H9 (cell line): ENCODE measurements at regions not wholly inside any gene's neighbourhood (a gene's known extent, or its start where the extent isn't known, plus 50 kb on each side); places are given as distances from the start of the nearest gene placed in this dataset.

Source experiments
- DNase-seq: peaks from one replicate; pipeline ENCODE4 v3.0.0-alpha.2; 2017
- H2AFZ ChIP-seq: one replicate; pipeline ENCODE4 v1.6.1; 2013; ENCODE audit warnings: mild to moderate bottlenecking, low read length, control low read depth, moderate library complexity
- H2AK5ac ChIP-seq: 2 replicates; pipeline ENCODE4 v1.6.1; 2013; ENCODE audit warnings: low read length, control low read depth, mixed read lengths; ENCODE audit not compliant: insufficient read length
- H2BK120ac ChIP-seq: one replicate; pipeline ENCODE4 v1.6.1; 2013; ENCODE audit warnings: low read depth, mild to moderate bottlenecking, low read length, control low read depth, inconsistent platforms; ENCODE audit not compliant: poor library complexity, severe bottlenecking
- H2BK12ac ChIP-seq: 2 replicates; pipeline ENCODE4 v1.6.1; 2013; ENCODE audit warnings: low read length, control low read depth, mixed read lengths, low read depth; ENCODE audit not compliant: insufficient read length
- H2BK15ac ChIP-seq: 2 replicates; pipeline ENCODE4 v1.6.1; 2013; ENCODE audit warnings: low read depth, low read length, control low read depth
- H2BK20ac ChIP-seq: one replicate; pipeline ENCODE4 v1.6.1; 2013; ENCODE audit warnings: low read depth, mild to moderate bottlenecking, low read length, control low read depth, inconsistent platforms; ENCODE audit not compliant: poor library complexity, severe bottlenecking
- H2BK5ac ChIP-seq: 2 replicates; pipeline ENCODE4 v1.6.1; 2013; ENCODE audit warnings: low read length, control low read depth, mixed read lengths; ENCODE audit not compliant: insufficient read length
- H3K14ac ChIP-seq: 2 replicates; pipeline ENCODE4 v1.6.1; 2013; ENCODE audit warnings: low read length, control low read depth; ENCODE audit not compliant: insufficient read depth
- H3K18ac ChIP-seq: 2 replicates; pipeline ENCODE4 v1.6.1; 2013; ENCODE audit warnings: low read depth, mild to moderate bottlenecking, mixed read lengths, low read length, control low read depth; ENCODE audit not compliant: insufficient read length
- H3K23ac ChIP-seq: 2 replicates; pipeline ENCODE4 v1.6.1; 2013; ENCODE audit warnings: low read length, control low read depth, mixed read lengths, low read depth; ENCODE audit not compliant: insufficient read length
- H3K23me2 ChIP-seq: 2 replicates; pipeline ENCODE4 v1.6.1; 2013; ENCODE audit warnings: low read depth, mild to moderate bottlenecking, mixed read lengths, low read length, control low read depth; ENCODE audit not compliant: insufficient read length, poor library complexity, severe bottlenecking
- H3K27ac ChIP-seq: 2 replicates; pipeline ENCODE4 v1.5.1; 2013; ENCODE audit warnings: low read length, control low read depth, mixed read lengths, low read depth; ENCODE audit not compliant: insufficient read length
- H3K27me3 ChIP-seq: 2 replicates; pipeline ENCODE4 v1.6.1; 2013; ENCODE audit warnings: low read length, control low read depth, inconsistent platforms; ENCODE audit not compliant: insufficient read depth
- H3K4ac ChIP-seq: 2 replicates; pipeline ENCODE4 v1.6.1; 2013; ENCODE audit warnings: low read depth, mild to moderate bottlenecking, control low read depth, inconsistent platforms, low read length, moderate library complexity
- H3K4me1 ChIP-seq: 2 replicates; pipeline ENCODE4 v1.6.1; 2013; ENCODE audit warnings: low read length, control low read depth, inconsistent platforms; ENCODE audit not compliant: insufficient read depth
- H3K4me2 ChIP-seq: 2 replicates; pipeline ENCODE4 v1.6.1; 2013; ENCODE audit warnings: low read length, control low read depth, mixed read lengths; ENCODE audit not compliant: insufficient read length, insufficient read depth
- H3K56ac ChIP-seq: 2 replicates; pipeline ENCODE4 v1.6.1; 2013; ENCODE audit warnings: low read depth, mild to moderate bottlenecking, mixed read lengths, low read length, control low read depth; ENCODE audit not compliant: insufficient read length
- H3K79me1 ChIP-seq: 2 replicates; pipeline ENCODE4 v1.6.1; 2013; ENCODE audit warnings: low read depth, mild to moderate bottlenecking, moderate library complexity, low read length, control low read depth, inconsistent platforms; ENCODE audit not compliant: insufficient read depth, poor library complexity, severe bottlenecking
- H3K79me2 ChIP-seq: 2 replicates; pipeline ENCODE4 v1.6.1; 2013; ENCODE audit warnings: low read length, control low read depth, inconsistent platforms; ENCODE audit not compliant: insufficient read depth
- H3K9ac ChIP-seq: 2 replicates; pipeline ENCODE4 v1.6.1; 2013; ENCODE audit warnings: low read length, control low read depth, mixed read lengths; ENCODE audit not compliant: insufficient read length; ENCODE audit errors: extremely low read depth
- H3K9me3 ChIP-seq: one replicate; pipeline ENCODE4 v1.6.1; 2013; ENCODE audit warnings: low read depth, low read length, inconsistent platforms; ENCODE audit not compliant: control insufficient read depth
- H3T11ph ChIP-seq: one replicate; pipeline ENCODE4 v1.6.1; 2013; ENCODE audit warnings: mild to moderate bottlenecking, low read length, control low read depth, inconsistent platforms
- H4K20me1 ChIP-seq: one replicate; pipeline ENCODE4 v1.6.1; 2013; ENCODE audit not compliant: control insufficient read depth, insufficient read length, insufficient read depth
- H4K5ac ChIP-seq: 2 replicates; pipeline ENCODE4 v1.6.1; 2013; ENCODE audit warnings: low read depth, mild to moderate bottlenecking, mixed read lengths, low read length, control low read depth; ENCODE audit not compliant: insufficient read length
- H4K8ac ChIP-seq: replicated peaks from 2 replicates; pipeline ENCODE4 v1.6.1; 2013; ENCODE audit warnings: low read length, control low read depth, mixed read lengths, low read depth; ENCODE audit not compliant: insufficient read length
- H4K91ac ChIP-seq: 2 replicates; pipeline ENCODE4 v1.6.1; 2013; ENCODE audit warnings: low read depth, mild to moderate bottlenecking, moderate library complexity, mixed read lengths, low read length, control low read depth; ENCODE audit not compliant: insufficient read length
- H3K27ac Mint-ChIP-seq, 3 experiments: 2 replicates in 2 of 3; 3 replicates in 1 of 3; pipeline ENCODE4 v1.8.0; 2020 to 2021; ENCODE audit warnings: mixed read lengths in 3 of 3, mild to moderate bottlenecking in 1 of 3, moderate library complexity in 1 of 3
- H3K27me3 Mint-ChIP-seq: 2 replicates; pipeline ENCODE4 v1.8.0; 2021; ENCODE audit warnings: low read depth, mild to moderate bottlenecking, moderate library complexity, mixed read lengths
- H3K36me3 Mint-ChIP-seq, 3 experiments: 2 replicates in 2 of 3; 3 replicates in 1 of 3; pipeline ENCODE4 v1.8.0; 2020 to 2021; ENCODE audit warnings: low read depth in 3 of 3, mixed read lengths in 3 of 3; ENCODE audit not compliant: insufficient read depth in 1 of 3
- H3K4me1 Mint-ChIP-seq, 2 experiments: 2 replicates each; pipeline ENCODE4 v1.8.0; 2020; ENCODE audit warnings: mixed read lengths in 2 of 2
- H3K4me3 Mint-ChIP-seq, 2 experiments: 2 replicates in 1 of 2; 3 replicates in 1 of 2; pipeline ENCODE4 v1.8.0; 2020 to 2021; ENCODE audit warnings: mild to moderate bottlenecking in 2 of 2, mixed read lengths in 2 of 2, moderate library complexity in 1 of 2
- H3K9me3 Mint-ChIP-seq, 2 experiments: 2 replicates in 1 of 2; 3 replicates in 1 of 2; pipeline ENCODE4 v1.8.0; 2020; ENCODE audit warnings: mild to moderate bottlenecking in 2 of 2, mixed read lengths in 2 of 2, moderate library complexity in 1 of 2
- WGBS: extraction: QIAGEN DNeasy Blood & Tissue Kit; methylation state at CpG from one replicate; pipeline ENCODE4 v1.1.7; 2013; ENCODE audit warnings: missing lambda C conversion rate, low lambda C conversion rate, mixed read lengths; ENCODE audit not compliant: insufficient read length; ENCODE audit errors: extremely low coverage; 5-methylcytosine and 5-hydroxymethylcytosine counted together
- TF ChIP-seq, protein P1 (sequence below): fragments of 200-600 bp; sonication (generic); conservative IDR thresholded peaks from 3 replicates; pipeline ENCODE4 v1.8.0; 2021; ENCODE audit warnings: antibody characterized with exemption, mild to moderate bottlenecking

DNA sequence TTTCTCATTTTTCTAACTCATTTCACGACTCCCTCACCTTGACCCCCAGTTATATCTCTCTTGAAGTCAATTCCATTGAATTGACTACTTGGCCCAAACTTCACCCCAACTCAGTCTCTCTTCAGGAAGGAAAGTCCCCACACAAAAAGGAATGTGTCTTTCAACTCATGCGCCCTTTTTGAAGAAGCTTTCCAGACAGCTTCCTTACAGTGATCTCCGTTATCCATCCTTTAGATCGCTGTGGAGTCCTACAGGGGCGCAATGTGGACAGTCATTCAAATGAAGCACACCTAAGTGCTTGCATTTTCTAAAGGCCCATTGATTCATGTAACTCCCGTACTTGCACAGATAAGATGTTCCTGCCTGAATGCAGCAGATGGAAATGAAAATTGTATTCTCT lies 101.1 kb upstream of the VPREB1 start:
- no peak overlapping the region for H2BK5ac ChIP-seq
- no peaks in the 10 kb centered on the region for H3K79me1 ChIP-seq
- Mint-ChIP-seq H3K27ac (no peak overlapping the region; a peak in 1 of 7 replicates), H3K9me3 (peaks cover 0 to 7% of the 10 kb centered on the region in 2 experiments; a peak in 3 of 5 replicates), H3K4me3 (peak overlapping the region in 1 of 2 experiments; percentile 11; a peak in 1 of 5 replicates), H3K27me3 (peaks cover 93% of the 10 kb centered on the region), H3K4me1 (peaks cover 14 to 23% of the 10 kb centered on the region in 2 experiments), H3K36me3 (no peaks in the 10 kb centered on the region; a peak in 1 of 7 replicates)
- H2BK12ac ChIP-seq = no peak overlapping the region
- no peak overlapping the region for H2BK15ac ChIP-seq
- no peaks in the 10 kb centered on the region for H4K20me1 ChIP-seq
- no peak overlapping the region for H2BK20ac ChIP-seq
- H2BK120ac ChIP-seq = no peak overlapping the region
- H3T11ph ChIP-seq = no peak overlapping the region
- WGBS = no CpG with 5 or more reads among the region's 6 CpGs
- H3K23me2 ChIP-seq = no peaks in the 10 kb centered on the region
- H2AFZ ChIP-seq = no peak overlapping the region
- H3K23ac ChIP-seq = no peak overlapping the region
- H3K9me3 ChIP-seq = no peaks in the 10 kb centered on the region
- H4K5ac ChIP-seq = no peak overlapping the region
- no peak overlapping the region for H2AK5ac ChIP-seq
- no peak overlapping the region for H3K4ac ChIP-seq
- no peak overlapping the region for H4K91ac ChIP-seq
- peaks cover 17% of the 10 kb centered on the region for H3K27me3 ChIP-seq
- H3K4me1 ChIP-seq = no peaks in the 10 kb centered on the region
- H3K14ac ChIP-seq = no peak overlapping the region
- no peak overlapping the region for H3K9ac ChIP-seq
- H3K79me2 ChIP-seq = no peaks in the 10 kb centered on the region
- H3K18ac ChIP-seq = no peak overlapping the region
- H3K4me2 ChIP-seq = no peak overlapping the region
- no peak overlapping the region for H4K8ac ChIP-seq
- TF ChIP-seq, protein P1, sequence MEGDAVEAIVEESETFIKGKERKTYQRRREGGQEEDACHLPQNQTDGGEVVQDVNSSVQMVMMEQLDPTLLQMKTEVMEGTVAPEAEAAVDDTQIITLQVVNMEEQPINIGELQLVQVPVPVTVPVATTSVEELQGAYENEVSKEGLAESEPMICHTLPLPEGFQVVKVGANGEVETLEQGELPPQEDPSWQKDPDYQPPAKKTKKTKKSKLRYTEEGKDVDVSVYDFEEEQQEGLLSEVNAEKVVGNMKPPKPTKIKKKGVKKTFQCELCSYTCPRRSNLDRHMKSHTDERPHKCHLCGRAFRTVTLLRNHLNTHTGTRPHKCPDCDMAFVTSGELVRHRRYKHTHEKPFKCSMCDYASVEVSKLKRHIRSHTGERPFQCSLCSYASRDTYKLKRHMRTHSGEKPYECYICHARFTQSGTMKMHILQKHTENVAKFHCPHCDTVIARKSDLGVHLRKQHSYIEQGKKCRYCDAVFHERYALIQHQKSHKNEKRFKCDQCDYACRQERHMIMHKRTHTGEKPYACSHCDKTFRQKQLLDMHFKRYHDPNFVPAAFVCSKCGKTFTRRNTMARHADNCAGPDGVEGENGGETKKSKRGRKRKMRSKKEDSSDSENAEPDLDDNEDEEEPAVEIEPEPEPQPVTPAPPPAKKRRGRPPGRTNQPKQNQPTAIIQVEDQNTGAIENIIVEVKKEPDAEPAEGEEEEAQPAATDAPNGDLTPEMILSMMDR = no peak
- no peak for DNase-seq
- H3K56ac ChIP-seq = no peak overlapping the region
- no peak overlapping the region for H3K27ac ChIP-seq
